Loucy (cell line): ENCODE measurements at regions not wholly inside any gene's neighbourhood (a gene's known extent, or its start where the extent isn't known, plus 50 kb on each side); places are given as distances from the start of the nearest gene placed in this dataset.

Experiments
- CTCF ChIP-seq: fragments of 200-600 bp; sonication (generic); conservative IDR thresholded peaks from 2 replicates; pipeline ENCODE4 v1.5.1; 2014; ENCODE audit warnings: mild to moderate bottlenecking, antibody characterized with exemption, low read length
- EZH2phosphoT487 ChIP-seq: fragments of 200-600 bp; IDR thresholded peaks from 2 replicates; pipeline ENCODE4 v1.6.1; 2018; ENCODE audit warnings: antibody characterized with exemption, mild to moderate bottlenecking, moderate library complexity, borderline replicate concordance

- no peak for TF ChIP-seq CTCF
- no peak for TF ChIP-seq EZH2phosphoT487
Observed at GRCh38 chr1:79188337-79188736, 181.8 kb upstream of the ADGRL4 start.
